T-helper 17 cell (primary cell): ENCODE measurements at regions not wholly inside any gene's neighbourhood (a gene's known extent, or its start where the extent isn't known, plus 50 kb on each side); places are given as distances from the start of the nearest gene placed in this dataset.

Experiments
- ATAC-seq: fragments of 150-1000 bp; cut with Tn5 transposase; 2 replicates; pipeline ENCODE4 v1.10.0; 2021; ENCODE audit warnings: mild to moderate bottlenecking, moderate library complexity
- DNase-seq, 3 donors: peaks; one replicate each; pipeline versions ENCODE4 v3.0.0 to v3.0.0-alpha.2; 2020 to 2021
- H3K9me3 ChIP-seq: one replicate; pipeline ENCODE4 v1.7.0; 2013; ENCODE audit warnings: low read length, mild to moderate bottlenecking; ENCODE audit not compliant: control insufficient read depth, poor library complexity, severe bottlenecking
- H3K27ac Mint-ChIP-seq: one replicate; pipeline ENCODE4 v1.8.0; 2022; ENCODE audit warnings: mild to moderate bottlenecking, moderate library complexity, mixed read lengths
- H3K27me3 Mint-ChIP-seq: one replicate; pipeline ENCODE4 v1.8.0; 2022; ENCODE audit warnings: mixed read lengths
- H3K36me3 Mint-ChIP-seq: one replicate; pipeline ENCODE4 v1.8.0; 2022; ENCODE audit warnings: low read depth, mixed read lengths
- H3K4me1 Mint-ChIP-seq: one replicate; pipeline ENCODE4 v1.8.0; 2022; ENCODE audit warnings: mild to moderate bottlenecking, mixed read lengths
- H3K4me3 Mint-ChIP-seq: one replicate; pipeline ENCODE4 v1.8.0; 2022; ENCODE audit warnings: mild to moderate bottlenecking, moderate library complexity, mixed read lengths

GRCh38 chr12:90036637-90037036 is 328.0 kb upstream of the ATP2B1 start:
- H3K9me3 ChIP-seq: no peaks in the 10 kb centered on the region
- peak overlapping the region; percentile 1 for H3K27ac Mint-ChIP-seq
- H3K4me1 Mint-ChIP-seq: peaks cover 3% of the 10 kb centered on the region
- H3K36me3 Mint-ChIP-seq: no peaks in the 10 kb centered on the region
- no peak for ATAC-seq
- no peak overlapping the region for H3K4me3 Mint-ChIP-seq
- DNase-seq: no peak
- no peaks in the 10 kb centered on the region for H3K27me3 Mint-ChIP-seq

DNA sequence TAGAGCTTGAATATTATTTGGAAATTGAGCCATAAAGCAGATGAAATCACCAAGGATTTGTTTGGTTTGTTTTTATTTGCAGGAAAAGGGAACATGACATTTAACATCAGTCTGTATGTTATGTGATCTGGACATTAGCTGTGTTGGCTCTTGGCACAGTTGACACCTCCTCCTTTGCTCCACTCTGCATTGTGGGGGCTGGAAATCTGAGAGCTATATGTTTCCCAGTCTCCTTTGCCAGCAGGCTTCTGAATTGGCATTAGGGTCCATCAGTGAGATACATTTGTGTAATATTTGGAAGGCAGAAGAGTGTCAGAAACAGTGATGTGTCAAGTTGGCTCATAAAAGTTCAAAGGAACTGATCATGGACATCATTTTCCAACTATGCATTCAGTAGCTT is 322.1 kb upstream of the ATP2B1 start:
- no peaks in the 10 kb centered on the region for H3K36me3 Mint-ChIP-seq
- H3K9me3 ChIP-seq: no peaks in the 10 kb centered on the region
- DNase-seq (no peak), ATAC-seq (no peak)
- no peak overlapping the region for H3K4me3 Mint-ChIP-seq
- H3K27ac Mint-ChIP-seq: no peak overlapping the region
- peaks cover 6% of the 10 kb centered on the region for H3K4me1 Mint-ChIP-seq
- H3K27me3 Mint-ChIP-seq: no peaks in the 10 kb centered on the region

GRCh38 chr12:90029317-90029716 is 320.7 kb upstream of the ATP2B1 start:
- no peaks in the 10 kb centered on the region for H3K9me3 ChIP-seq
- Mint-ChIP-seq H3K27me3 (peaks cover 7% of the 10 kb centered on the region), H3K27ac (peak overlapping the region; percentile 37), H3K36me3 (no peaks in the 10 kb centered on the region), H3K4me1 (peaks cover 6% of the 10 kb centered on the region), H3K4me3 (no peak overlapping the region)
- DNase-seq (no peak), ATAC-seq (no peak)

GRCh38 chr12:90028635-90029051 is 320.0 kb upstream of the ATP2B1 start:
- Mint-ChIP-seq H3K4me1 (peaks cover 6% of the 10 kb centered on the region), H3K36me3 (peaks cover 3% of the 10 kb centered on the region), H3K27ac (peak overlapping the region; percentile 37), H3K4me3 (no peak overlapping the region), H3K27me3 (peaks cover 13% of the 10 kb centered on the region)
- DNase-seq: no peak
- peak; percentile 35 for ATAC-seq
- no peaks in the 10 kb centered on the region for H3K9me3 ChIP-seq

DNA sequence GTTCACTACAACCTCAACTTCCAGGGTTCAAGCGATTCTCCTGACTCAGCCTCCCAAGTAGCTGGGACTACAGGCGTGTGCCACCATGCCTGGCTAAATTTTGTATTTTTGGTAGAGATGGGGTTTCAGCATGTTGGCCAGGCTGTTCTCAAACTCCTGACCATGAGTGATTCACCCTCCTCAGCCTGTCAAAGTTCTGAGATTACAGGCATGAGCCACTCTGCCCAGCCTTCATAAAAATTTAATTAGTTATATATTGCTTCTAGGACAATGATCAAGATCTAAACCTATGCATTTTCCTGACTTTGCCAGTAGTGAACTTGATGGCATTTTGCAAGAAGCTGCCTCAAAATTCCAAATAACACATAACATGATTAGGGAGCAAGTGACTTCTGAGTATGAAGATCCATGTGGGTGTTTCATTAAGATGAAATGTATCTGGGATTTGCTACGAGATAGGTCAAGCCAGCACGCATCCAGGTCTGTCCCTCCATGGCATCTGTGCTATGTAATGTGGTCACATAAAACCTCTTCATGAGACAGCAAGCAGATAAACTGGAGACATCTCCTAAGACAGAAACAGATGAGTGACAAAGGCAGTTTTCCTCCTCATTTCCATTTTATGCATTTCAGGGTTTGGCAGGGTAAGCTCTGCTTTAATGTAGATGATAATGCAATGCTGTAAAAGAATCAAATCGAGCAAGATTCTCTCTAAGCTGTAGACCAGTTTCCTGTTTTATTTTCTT is 319.4 kb upstream of the ATP2B1 start:
- no peak overlapping the region for H3K4me3 Mint-ChIP-seq
- peaks cover 3% of the 10 kb centered on the region for H3K36me3 Mint-ChIP-seq
- H3K27me3 Mint-ChIP-seq: peaks cover 13% of the 10 kb centered on the region
- no peak for ATAC-seq
- H3K4me1 Mint-ChIP-seq: peaks cover 6% of the 10 kb centered on the region
- H3K9me3 ChIP-seq: no peaks in the 10 kb centered on the region
- H3K27ac Mint-ChIP-seq: peak overlapping the region; percentile 37
- no peak for DNase-seq

DNA sequence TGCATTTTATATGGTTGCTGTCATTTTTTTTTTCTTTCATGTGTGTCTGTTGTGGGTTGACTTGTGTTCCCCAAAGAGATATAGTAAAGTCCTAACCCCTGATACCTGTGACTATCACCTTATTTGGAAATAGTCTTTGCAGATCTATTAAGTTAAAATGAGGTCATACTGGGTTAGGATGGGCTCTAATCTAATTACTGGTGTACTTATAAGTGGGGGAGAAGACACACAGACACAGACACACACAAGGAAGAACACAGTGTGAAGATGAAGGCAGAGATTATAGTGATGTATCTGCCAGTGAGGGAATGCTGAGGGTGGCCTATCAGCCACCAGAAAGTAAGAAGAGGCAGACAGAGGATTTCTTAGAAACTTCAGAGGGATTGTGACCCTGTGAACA is 318.4 kb upstream of the ATP2B1 start:
- no peaks in the 10 kb centered on the region for H3K9me3 ChIP-seq
- Mint-ChIP-seq H3K4me3 (no peak overlapping the region), H3K36me3 (peaks cover 3% of the 10 kb centered on the region), H3K27me3 (peaks cover 13% of the 10 kb centered on the region), H3K4me1 (peaks cover 6% of the 10 kb centered on the region), H3K27ac (no peak overlapping the region)
- DNase-seq: no peak
- no peak for ATAC-seq

GRCh38 chr12:90026516-90026915 is 317.9 kb upstream of the ATP2B1 start:
- Mint-ChIP-seq H3K4me1 (peaks cover 6% of the 10 kb centered on the region), H3K36me3 (peaks cover 3% of the 10 kb centered on the region), H3K27ac (no peak overlapping the region), H3K4me3 (no peak overlapping the region), H3K27me3 (peaks cover 13% of the 10 kb centered on the region)
- no peaks in the 10 kb centered on the region for H3K9me3 ChIP-seq
- DNase-seq: no peak
- no peak for ATAC-seq

GRCh38 chr12:90024262-90024661 is 315.6 kb upstream of the ATP2B1 start:
- no peaks in the 10 kb centered on the region for H3K9me3 ChIP-seq
- Mint-ChIP-seq H3K36me3 (peaks cover 3% of the 10 kb centered on the region), H3K27ac (no peak overlapping the region), H3K27me3 (peaks cover 13% of the 10 kb centered on the region), H3K4me3 (no peak overlapping the region), H3K4me1 (peaks cover 6% of the 10 kb centered on the region)
- no peak for DNase-seq
- no peak for ATAC-seq

DNA sequence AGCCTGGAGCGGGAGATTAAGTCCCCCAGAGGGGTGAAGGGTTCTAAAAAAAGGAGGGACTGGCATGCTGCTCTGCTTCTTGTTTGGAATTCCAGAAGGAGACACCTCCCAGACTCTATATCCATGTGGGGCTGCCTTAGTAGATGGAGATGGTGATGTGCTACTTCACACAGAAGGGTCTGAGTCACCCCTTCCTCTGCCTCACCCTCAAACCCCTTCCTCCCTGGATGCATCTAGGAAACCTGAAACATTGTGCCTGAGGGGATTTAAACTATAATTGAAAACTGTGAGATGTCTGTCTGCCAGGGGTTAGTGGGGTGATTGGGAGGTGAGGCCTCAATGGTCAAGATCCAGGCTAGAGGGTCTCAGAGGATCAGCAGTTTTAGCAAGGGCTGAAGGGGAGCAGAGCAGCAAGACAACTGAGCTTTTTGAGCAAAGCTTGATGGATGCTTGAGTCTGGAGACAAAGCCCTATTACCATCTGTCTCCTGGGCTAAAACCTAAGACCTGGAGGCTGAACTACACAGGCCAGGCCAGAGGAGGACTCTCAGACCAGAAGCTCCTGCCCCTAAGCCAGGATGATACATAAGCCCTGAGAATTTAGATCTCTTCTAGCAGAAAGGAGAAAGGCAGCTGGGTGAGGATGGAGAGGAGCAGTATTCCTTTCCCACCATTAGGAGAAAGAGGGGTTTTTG is 314.7 kb upstream of the ATP2B1 start:
- Mint-ChIP-seq H3K27me3 (peaks cover 13% of the 10 kb centered on the region), H3K4me3 (no peak overlapping the region), H3K4me1 (peaks cover 4% of the 10 kb centered on the region), H3K27ac (no peak overlapping the region), H3K36me3 (peaks cover 3% of the 10 kb centered on the region)
- H3K9me3 ChIP-seq: no peaks in the 10 kb centered on the region
- ATAC-seq (no peak), DNase-seq (no peak)

GRCh38 chr12:90021795-90022440 is 313.3 kb upstream of the ATP2B1 start:
- H3K27me3 Mint-ChIP-seq: peaks cover 13% of the 10 kb centered on the region
- ATAC-seq (no peak), DNase-seq (no peak)
- no peak overlapping the region for H3K27ac Mint-ChIP-seq
- no peak overlapping the region for H3K4me3 Mint-ChIP-seq
- no peaks in the 10 kb centered on the region for H3K9me3 ChIP-seq
- peaks cover 2% of the 10 kb centered on the region for H3K4me1 Mint-ChIP-seq
- peaks cover 3% of the 10 kb centered on the region for H3K36me3 Mint-ChIP-seq

GRCh38 chr12:90020881-90021280 is 312.2 kb upstream of the ATP2B1 start:
- H3K9me3 ChIP-seq: no peaks in the 10 kb centered on the region
- peaks cover 3% of the 10 kb centered on the region for H3K4me1 Mint-ChIP-seq
- H3K4me3 Mint-ChIP-seq: no peak overlapping the region
- peaks cover 13% of the 10 kb centered on the region for H3K27me3 Mint-ChIP-seq
- no peak for DNase-seq
- H3K27ac Mint-ChIP-seq: no peak overlapping the region
- ATAC-seq: no peak
- peaks cover 3% of the 10 kb centered on the region for H3K36me3 Mint-ChIP-seq

- no peak overlapping the region for H3K27ac Mint-ChIP-seq
- DNase-seq: no peak
- H3K9me3 ChIP-seq: no peaks in the 10 kb centered on the region
- H3K36me3 Mint-ChIP-seq: peaks cover 3% of the 10 kb centered on the region
- peaks cover 3% of the 10 kb centered on the region for H3K4me1 Mint-ChIP-seq
- no peak for ATAC-seq
- H3K27me3 Mint-ChIP-seq: peaks cover 13% of the 10 kb centered on the region
- no peak overlapping the region for H3K4me3 Mint-ChIP-seq
Observed at GRCh38 chr12:90020436-90020835, 311.8 kb upstream of the ATP2B1 start.

- ATAC-seq (no peak), DNase-seq (no peak)
- peaks cover 9% of the 10 kb centered on the region for H3K27me3 Mint-ChIP-seq
- H3K9me3 ChIP-seq: no peaks in the 10 kb centered on the region
- peaks cover 3% of the 10 kb centered on the region for H3K36me3 Mint-ChIP-seq
- no peak overlapping the region for H3K27ac Mint-ChIP-seq
- H3K4me3 Mint-ChIP-seq: no peak overlapping the region
- peaks cover 3% of the 10 kb centered on the region for H3K4me1 Mint-ChIP-seq
Observed at GRCh38 chr12:90020014-90020413, 311.4 kb upstream of the ATP2B1 start.
